ENCODE measurements at regions not wholly inside any gene's neighbourhood (a gene's known extent, or its start where the extent isn't known, plus 50 kb on each side); places are given as distances from the start of the nearest gene placed in this dataset.

- no peak for TF ChIP-seq EZH2 (IDR thresholded peaks at IDR 0.05; ENCODE audit: borderline replicate concordance, low read length)
- TF ChIP-seq CTCF (IDR thresholded peaks at IDR 0.05; ENCODE audit: low read length), result no peak
These were observed 251.3 kb upstream of the VWC2 start for GRCh38 chr7:49522111-49522510.

Data from OCI-LY1 (cell line).